Sigmoid colon (tissue), 6 donors: ENCODE measurements at regions not wholly inside any gene's neighbourhood (a gene's known extent, or its start where the extent isn't known, plus 50 kb on each side); places are given as distances from the start of the nearest gene placed in this dataset.

Experiments
- DNase-seq: peaks from one replicate; pipeline ENCODE4 v3.0.0-alpha.2; 2019
- H3K27ac ChIP-seq, 4 donors: fragments of 200-600 bp; sonication (generic); one replicate each; pipeline ENCODE4 v1.5.1; 2016 to 2019; ENCODE audit warnings: mild to moderate bottlenecking in 1 of 4
- H3K27me3 ChIP-seq, 3 donors: fragments of 200-600 bp; sonication (generic); one replicate each; pipeline ENCODE4 v1.5.1; 2019; ENCODE audit warnings: mild to moderate bottlenecking in 1 of 3
- H3K36me3 ChIP-seq, 4 donors: fragments of 200-600 bp; sonication (generic); one replicate each; pipeline ENCODE4 v1.5.1; 2016 to 2019
- H3K4me1 ChIP-seq, 4 donors: fragments of 200-600 bp; sonication (generic); one replicate each; pipeline ENCODE4 v1.5.1; 2017 to 2019
- H3K4me3 ChIP-seq, 4 donors: fragments of 200-600 bp; sonication (generic); one replicate each; pipeline ENCODE4 v1.5.1; 2017 to 2019; ENCODE audit warnings: mild to moderate bottlenecking in 2 of 4, moderate library complexity in 1 of 4
- H3K9me3 ChIP-seq, 4 donors: fragments of 200-600 bp in 3 of 4; sonication (generic) in 3 of 4; one replicate each; pipeline versions ENCODE4 v1.5.1 to v1.6.1; 2013 to 2019
- EP300 ChIP-seq, 4 donors: sonication (generic); formaldehyde crosslinking; IDR thresholded peaks; one replicate each; pipeline ENCODE4 v1.6.1; 2017; ENCODE audit warnings: antibody characterized with exemption in 4 of 4
- POLR2A ChIP-seq, 2 donors: fragments of 450-650 bp; IDR thresholded peaks; one replicate each; pipeline ENCODE4 v1.6.1; 2016; ENCODE audit warnings: antibody characterized with exemption in 2 of 2, mild to moderate bottlenecking in 2 of 2, moderate library complexity in 2 of 2
- POLR2AphosphoS5 ChIP-seq, 4 donors: sonication (generic); formaldehyde crosslinking; IDR thresholded peaks; one replicate each; pipeline ENCODE4 v1.6.1; 2017; ENCODE audit warnings: antibody characterized with exemption in 4 of 4
- WGBS, 2 donors: extraction: QIAGEN DNeasy Blood & Tissue Kit; methylation state at CpG; one replicate each; pipeline ENCODE4 v1.1.7; 2013; 5-methylcytosine and 5-hydroxymethylcytosine counted together
- intact Hi-C: fragments of 100-400 bp; cut with DNase I; formaldehyde crosslinking; loops from one replicate; pipeline ENCODE4 v1.15.1; 2023
- TF ChIP-seq, protein P1 (sequence below), 4 experiments: fragments of 450-650 bp in 3 of 4; fragments of 200-600 bp in 1 of 4; IDR thresholded peaks; one replicate each; pipeline ENCODE4 v1.5.1; 2016 to 2019; ENCODE audit warnings: antibody characterized with exemption in 4 of 4, mild to moderate bottlenecking in 3 of 4, moderate library complexity in 2 of 4
- donor health status: healthy with polysubstance abuse.
- donor health status: healthy.

DNA sequence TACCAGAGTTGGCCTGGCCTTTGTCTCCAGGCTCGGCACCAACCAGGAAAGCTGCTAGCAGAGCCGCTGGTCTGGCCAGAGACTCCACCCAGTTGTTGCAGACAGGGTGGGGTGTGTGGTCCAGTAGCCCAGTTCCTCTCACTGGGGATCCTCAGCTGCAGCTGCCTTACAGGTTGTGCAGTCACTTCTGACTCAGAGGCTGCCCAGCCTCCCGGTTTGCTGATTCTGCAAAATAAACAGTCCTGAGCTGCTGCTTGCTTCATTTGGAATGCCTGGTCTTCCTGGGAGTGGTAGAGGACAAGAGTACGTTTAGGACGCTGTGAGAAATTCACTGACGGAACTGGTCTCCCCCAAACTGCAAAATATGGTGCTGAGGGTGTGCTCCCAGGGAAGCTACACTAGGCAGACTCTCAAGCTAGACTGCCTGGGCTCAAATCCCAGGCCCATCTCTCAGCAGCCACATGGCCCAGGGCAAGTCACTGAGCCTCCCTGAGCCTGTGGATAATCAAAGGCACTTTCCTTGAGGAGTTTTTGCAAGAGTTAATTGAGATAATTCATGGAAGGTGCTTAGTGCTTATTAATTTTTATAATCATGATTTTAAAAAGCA, 246.1 kb downstream of the TFAP2C start:
- DNase-seq = peak; percentile 69
- H3K9me3 ChIP-seq = no peaks in the 10 kb centered on the region
- peak overlapping the region in 1 of 4 donors; percentile 4 for H3K27ac ChIP-seq
- TF ChIP-seq POLR2AphosphoS5 (IDR thresholded peaks at IDR 0.05) = no peak
- TF ChIP-seq, protein P1, sequence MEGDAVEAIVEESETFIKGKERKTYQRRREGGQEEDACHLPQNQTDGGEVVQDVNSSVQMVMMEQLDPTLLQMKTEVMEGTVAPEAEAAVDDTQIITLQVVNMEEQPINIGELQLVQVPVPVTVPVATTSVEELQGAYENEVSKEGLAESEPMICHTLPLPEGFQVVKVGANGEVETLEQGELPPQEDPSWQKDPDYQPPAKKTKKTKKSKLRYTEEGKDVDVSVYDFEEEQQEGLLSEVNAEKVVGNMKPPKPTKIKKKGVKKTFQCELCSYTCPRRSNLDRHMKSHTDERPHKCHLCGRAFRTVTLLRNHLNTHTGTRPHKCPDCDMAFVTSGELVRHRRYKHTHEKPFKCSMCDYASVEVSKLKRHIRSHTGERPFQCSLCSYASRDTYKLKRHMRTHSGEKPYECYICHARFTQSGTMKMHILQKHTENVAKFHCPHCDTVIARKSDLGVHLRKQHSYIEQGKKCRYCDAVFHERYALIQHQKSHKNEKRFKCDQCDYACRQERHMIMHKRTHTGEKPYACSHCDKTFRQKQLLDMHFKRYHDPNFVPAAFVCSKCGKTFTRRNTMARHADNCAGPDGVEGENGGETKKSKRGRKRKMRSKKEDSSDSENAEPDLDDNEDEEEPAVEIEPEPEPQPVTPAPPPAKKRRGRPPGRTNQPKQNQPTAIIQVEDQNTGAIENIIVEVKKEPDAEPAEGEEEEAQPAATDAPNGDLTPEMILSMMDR (IDR thresholded peaks at IDR 0.05) = no peak
- TF ChIP-seq EP300 (IDR thresholded peaks at IDR 0.05) = no peak
- TF ChIP-seq POLR2A (IDR thresholded peaks at IDR 0.05) = no peak
- H3K36me3 ChIP-seq = no peaks in the 10 kb centered on the region
- WGBS, 2 donors = 17 to 33% methylated on average over 6 of the region's 6 CpGs
- no peak overlapping the region for H3K4me3 ChIP-seq
- no peaks in the 10 kb centered on the region for H3K4me1 ChIP-seq
- intact Hi-C loops = no loop called here
- H3K27me3 ChIP-seq = no peaks in the 10 kb centered on the region

DNA sequence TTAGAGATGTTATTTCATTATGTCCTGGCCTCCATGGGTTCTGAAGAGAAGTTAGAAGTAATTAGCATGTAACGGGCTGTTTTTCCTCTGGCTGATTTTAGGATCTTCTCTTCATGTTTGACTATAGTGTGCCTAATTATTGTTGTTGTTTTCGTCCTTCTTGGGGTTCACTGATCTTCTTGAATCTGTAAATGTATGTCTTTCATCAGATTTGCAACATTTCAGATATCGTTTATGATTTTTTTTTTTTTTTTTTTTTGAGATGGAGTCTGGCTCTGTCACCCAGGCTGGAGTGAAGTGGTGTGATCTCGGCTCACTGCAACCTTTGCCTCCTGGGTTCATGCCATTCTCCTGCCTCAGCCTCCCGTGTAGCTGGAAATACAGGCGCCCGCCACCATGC, 246.7 kb downstream of the TFAP2C start:
- Histone ChIP-seq H3K36me3 (no peaks in the 10 kb centered on the region), H3K4me1 (no peaks in the 10 kb centered on the region), H3K9me3 (no peaks in the 10 kb centered on the region), H3K4me3 (no peak overlapping the region), H3K27me3 (no peaks in the 10 kb centered on the region), H3K27ac (no peak overlapping the region)
- 87 to 91% methylated on average over 7 of the region's 7 CpGs for WGBS, 2 donors
- TF ChIP-seq POLR2AphosphoS5 (IDR thresholded peaks at IDR 0.05) (no peak), EP300 (IDR thresholded peaks at IDR 0.05) (no peak), POLR2A (IDR thresholded peaks at IDR 0.05) (no peak)
- TF ChIP-seq, protein P1 (IDR thresholded peaks at IDR 0.05) = no peak
- intact Hi-C loops = no loop called here
- no peak for DNase-seq

DNA sequence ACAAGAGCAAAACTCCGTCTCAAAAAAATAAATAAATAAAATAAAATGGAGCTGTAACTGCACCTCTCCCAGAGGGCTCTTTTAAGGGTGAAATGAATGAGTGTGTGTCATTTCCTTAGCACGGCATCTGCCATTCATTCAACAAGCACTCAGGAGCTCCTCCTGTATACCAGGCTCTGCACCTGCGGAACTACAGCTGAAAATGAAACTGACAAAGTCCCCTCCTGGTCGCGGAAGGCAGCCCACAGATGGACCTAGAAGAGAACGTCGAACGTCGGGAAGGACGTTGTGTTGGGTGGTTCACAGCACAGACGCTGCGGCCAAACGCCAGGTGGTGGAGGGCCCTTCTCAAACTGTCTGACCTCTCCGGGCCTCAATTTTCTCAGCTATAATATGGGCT, 256.4 kb downstream of the TFAP2C start:
- Histone ChIP-seq H3K9me3 (no peaks in the 10 kb centered on the region), H3K4me3 (no peak overlapping the region), H3K27ac (no peak overlapping the region), H3K27me3 (no peaks in the 10 kb centered on the region), H3K36me3 (no peaks in the 10 kb centered on the region), H3K4me1 (no peaks in the 10 kb centered on the region)
- 81 to 84% methylated on average over 14 of the region's 14 CpGs for WGBS, 2 donors
- intact Hi-C loops = no loop called here
- TF ChIP-seq POLR2AphosphoS5 (IDR thresholded peaks at IDR 0.05) = no peak
- TF ChIP-seq, protein P1 (IDR thresholded peaks at IDR 0.05) = no peak
- no peak for TF ChIP-seq EP300 (IDR thresholded peaks at IDR 0.05)
- TF ChIP-seq POLR2A (IDR thresholded peaks at IDR 0.05) = no peak
- no peak for DNase-seq

DNA sequence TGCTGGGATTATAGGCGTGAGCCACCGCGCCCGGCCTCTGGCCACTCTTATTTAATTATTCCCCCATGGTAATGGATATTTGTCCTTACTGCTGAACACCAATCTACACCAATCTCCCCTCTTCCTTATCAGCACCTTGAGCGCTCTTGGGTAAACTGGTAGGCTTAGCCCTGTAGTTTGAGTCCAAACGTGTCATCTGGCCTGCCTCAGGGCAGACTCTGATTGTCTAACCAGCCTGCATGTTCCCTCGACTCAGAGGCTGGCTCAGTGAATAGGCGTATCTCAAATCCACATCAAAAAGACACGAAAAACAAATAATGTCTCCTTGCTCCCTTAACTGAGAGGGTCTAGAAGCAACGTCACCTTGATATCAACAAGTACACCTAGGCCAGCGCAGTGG, 260.9 kb downstream of the TFAP2C start:
- intact Hi-C loops = no loop called here
- no peak for DNase-seq

More for the DNA sequence above, 260.9 kb downstream of the TFAP2C start:
- no peaks in the 10 kb centered on the region for H3K9me3 ChIP-seq
- TF ChIP-seq POLR2A (IDR thresholded peaks at IDR 0.05) (no peak), POLR2AphosphoS5 (IDR thresholded peaks at IDR 0.05) (no peak), EP300 (IDR thresholded peaks at IDR 0.05) (no peak)
- TF ChIP-seq, protein P1 (IDR thresholded peaks at IDR 0.05) = no peak
- no peak overlapping the region for H3K4me3 ChIP-seq
- H3K4me1 ChIP-seq = no peaks in the 10 kb centered on the region
- 79 to 87% methylated on average over 11 of the region's 11 CpGs for WGBS, 2 donors
- H3K27me3 ChIP-seq = no peaks in the 10 kb centered on the region
- no peak overlapping the region for H3K27ac ChIP-seq
- no peaks in the 10 kb centered on the region for H3K36me3 ChIP-seq
